Panc1 (cell line): ENCODE measurements at regions not wholly inside any gene's neighbourhood (a gene's known extent, or its start where the extent isn't known, plus 50 kb on each side); places are given as distances from the start of the nearest gene placed in this dataset.

ENCODE experiments used
- ATAC-seq: fragments of 200-7000 bp; cut with Tn5 transposase; 2 replicates; pipeline ENCODE4 v1.9.1; 2020; ENCODE audit warnings: mild to moderate bottlenecking, moderate library complexity
- BruUV-seq: library from RNA; stranded (reverse); fragments of 400-500 nt; replicated peaks from 2 replicates; lab custom pipeline; 2021; lab: Mats Ljungman, UMichigan
- CTCF ChIA-PET: fragments of 300-600 bp; sonication (Branson Sonifier 250); formaldehyde crosslinking; loops from one replicate; lab custom pipeline; 2022; ENCODE audit warnings: antibody characterized with exemption; lab: Charles Lee
- POLR2A ChIA-PET: fragments of 300-600 bp; sonication (Branson Sonifier 250); formaldehyde crosslinking; loops from one replicate; lab custom pipeline; 2022; ENCODE audit warnings: antibody characterized with exemption; lab: Charles Lee
- DNase-seq: peaks from one replicate; pipeline ENCODE4 v3.0.0-alpha.2; 2010; ENCODE audit warnings: low read depth, low spot score
- H3K27ac ChIP-seq: 2 replicates; pipeline ENCODE4 v1.5.1; 2011; ENCODE audit warnings: mild to moderate bottlenecking, low read length, inconsistent platforms
- H3K27me3 ChIP-seq: fragments of 200-500 bp; sonication (Bioruptor generic); 2 replicates; pipeline ENCODE4 v1.6.0; 2014; ENCODE audit warnings: low read length, inconsistent platforms; ENCODE audit not compliant: control insufficient read depth, insufficient read depth
- H3K36me3 ChIP-seq: fragments of 200-500 bp; sonication (Bioruptor generic); 2 replicates; pipeline ENCODE4 v1.5.1; 2014; ENCODE audit warnings: inconsistent platforms, mild to moderate bottlenecking, low read length, moderate library complexity; ENCODE audit not compliant: control insufficient read depth, insufficient read depth
- H3K4me1 ChIP-seq: 2 replicates; pipeline ENCODE4 v1.5.1; 2011; ENCODE audit warnings: inconsistent platforms, mild to moderate bottlenecking, low read length, moderate library complexity; ENCODE audit not compliant: control insufficient read depth, insufficient read depth
- H3K4me3 ChIP-seq, 2 experiments: 2 replicates each; pipeline ENCODE4 v1.5.1; 2011 to 2012; ENCODE audit warnings: low read depth in 2 of 2, low read length in 2 of 2, mild to moderate bottlenecking in 2 of 2, inconsistent platforms in 1 of 2, moderate library complexity in 1 of 2
- H3K9me3 ChIP-seq: fragments of 200-500 bp; sonication (Bioruptor generic); 2 replicates; pipeline ENCODE4 v1.5.1; 2014; ENCODE audit warnings: low read depth, mild to moderate bottlenecking, inconsistent platforms, low read length, moderate library complexity; ENCODE audit not compliant: control insufficient read depth, insufficient read depth
- CTCF ChIP-seq: fragments of 450-650 bp; IDR thresholded peaks from 2 replicates; pipeline ENCODE4 v1.5.1; 2017; ENCODE audit warnings: mild to moderate bottlenecking
- POLR2AphosphoS5 ChIP-seq: IDR thresholded peaks from 2 replicates; pipeline ENCODE4 v1.6.1; 2012; ENCODE audit warnings: mild to moderate bottlenecking, low read depth, low read length, moderate library complexity
- REST ChIP-seq, 2 experiments: IDR thresholded peaks; 2 replicates each; pipeline ENCODE4 v1.6.1; 2011 to 2012; ENCODE audit warnings: low read depth in 2 of 2, control low read depth in 1 of 2, low read length in 1 of 2, mild to moderate bottlenecking in 1 of 2, moderate library complexity in 1 of 2; ENCODE audit not compliant: insufficient read depth in 1 of 2
- SIN3A ChIP-seq: IDR thresholded peaks from 2 replicates; pipeline ENCODE4 v1.6.1; 2012; ENCODE audit warnings: low read depth, mild to moderate bottlenecking, low read length, moderate library complexity, borderline replicate concordance; ENCODE audit not compliant: insufficient read depth
- TCF7L2 ChIP-seq: IDR thresholded peaks from 2 replicates; pipeline ENCODE4 v1.6.1; 2011; ENCODE audit warnings: mild to moderate bottlenecking, low read depth, low read length, inconsistent platforms
- in situ Hi-C: cut with HindIII; loops from 2 replicates; pipeline ENCODE4 v1.10.0; 2016; ENCODE audit warnings: low sequenced_read_pairs, low pct_unique_long_range_greater_than_20kb
- intact Hi-C: fragments of 100-400 bp; cut with micrococcal nuclease; formaldehyde crosslinking; loops from one replicate; pipeline ENCODE4 v1.10.0; 2022; ENCODE audit not compliant: unreplicated experiment

GRCh38 chr11:119578521-119579191 is 150.3 kb downstream of the NECTIN1 start:
- H3K27me3 ChIP-seq: peaks cover 14% of the 10 kb centered on the region
- TF ChIP-seq REST (IDR thresholded peaks at IDR 0.05; ENCODE audit: insufficient read depth in 1 of 2, low read depth in 2 of 2, low read length in 1 of 2) (no peak), POLR2AphosphoS5 (no peak), TCF7L2 (no peak), CTCF (no peak), SIN3A (no peak)
- no peak for DNase-seq
- intact Hi-C loops: no loop called here
- H3K4me3 ChIP-seq: no peak overlapping the region
- H3K9me3 ChIP-seq: no peaks in the 10 kb centered on the region
- CTCF ChIA-PET: no interaction called here
- in situ Hi-C loops: no loop called here
- H3K27ac ChIP-seq: no peak overlapping the region
- POLR2A ChIA-PET: interaction anchor here (0.6 kb wide), 1 partner anchor 10 kb away, joined by 3 read pairs; no protein-coding TSS in a partner anchor
- no peaks in the 10 kb centered on the region for H3K4me1 ChIP-seq
- no TSS peak for BruUV-seq
- ATAC-seq: no peak
- no peaks in the 10 kb centered on the region for H3K36me3 ChIP-seq

- ChIA-PET POLR2A (interaction anchor here (0.6 kb wide), 1 partner anchor 378 kb away, joined by 4 read pairs; no protein-coding TSS in a partner anchor), CTCF (interaction anchor here (2.1 kb wide), 1 partner anchor 51 kb away, joined by 4 read pairs; no protein-coding TSS in a partner anchor)
- Histone ChIP-seq H3K4me3 (no peak overlapping the region), H3K27ac (no peak overlapping the region), H3K36me3 (no peaks in the 10 kb centered on the region), H3K27me3 (peaks cover 3% of the 10 kb centered on the region), H3K4me1 (no peaks in the 10 kb centered on the region), H3K9me3 (no peaks in the 10 kb centered on the region)
- no peak for DNase-seq
- in situ Hi-C loops: loop anchor here (5.0 kb wide), 1 partner anchor 43 kb away; no protein-coding TSS in a partner anchor
- ATAC-seq: 0 out of 2 replicates have a peak, but pooled peaks have one; percentile 17
- intact Hi-C loops: no loop called here
- TF ChIP-seq SIN3A: no peak
- TF ChIP-seq POLR2AphosphoS5: no peak
- TF ChIP-seq TCF7L2: no peak
- TF ChIP-seq REST (IDR thresholded peaks at IDR 0.05; ENCODE audit: insufficient read depth in 1 of 2, low read depth in 2 of 2, low read length in 1 of 2): no peak
- TF ChIP-seq CTCF: no peak
- BruUV-seq: no TSS peak
Observed at GRCh38 chr11:119573858-119574257, 150.9 kb upstream of the THY1 start.
